Spinal cord (tissue), 9 donors: ENCODE measurements at regions not wholly inside any gene's neighbourhood (a gene's known extent, or its start where the extent isn't known, plus 50 kb on each side); places are given as distances from the start of the nearest gene placed in this dataset.
"Not testable (repeated sequence)": the region's sequence is repeated elsewhere in the genome, so short reads cannot be mapped to it uniquely, and the experiment has no call there.

Experiments used
- DNase-seq, 6 donors: peaks; one replicate each; pipeline versions ENCODE4 v3.0.0 to v3.0.0-alpha.2; 2013 to 2015; ENCODE audit warnings: low spot score in 6 of 6, low read depth in 4 of 6
- H3K27ac ChIP-seq: one replicate; pipeline ENCODE4 v1.5.1; 2013; ENCODE audit warnings: low read depth, low read length, control low read depth
- H3K27me3 ChIP-seq: one replicate; pipeline ENCODE4 v1.6.1; 2013; ENCODE audit warnings: low read length; ENCODE audit not compliant: control insufficient read depth, insufficient read depth
- H3K36me3 ChIP-seq: one replicate; pipeline ENCODE4 v1.6.1; 2013; ENCODE audit warnings: low read length; ENCODE audit not compliant: control insufficient read depth, insufficient read depth
- H3K4me1 ChIP-seq: one replicate; pipeline ENCODE4 v1.6.1; 2013; ENCODE audit warnings: low read length; ENCODE audit not compliant: control insufficient read depth, insufficient read depth
- H3K4me3 ChIP-seq: one replicate; pipeline ENCODE4 v1.5.1; 2013; ENCODE audit warnings: low read depth, low read length, control low read depth
- H3K9me3 ChIP-seq: one replicate; pipeline ENCODE4 v1.6.1; 2013; ENCODE audit warnings: low read length; ENCODE audit not compliant: control insufficient read depth, insufficient read depth
- WGBS: methylation state at CpG from one replicate; pipeline ENCODE4 v1.1.5; 2013; ENCODE audit warnings: missing lambda C conversion rate; ENCODE audit not compliant: insufficient coverage; 5-methylcytosine and 5-hydroxymethylcytosine counted together
- donor health status: healthy.

- no CpG with 5 or more reads among the region's 1 CpG for WGBS
- Histone ChIP-seq H3K27ac (no peak overlapping the region), H3K27me3 (no peaks in the 10 kb centered on the region), H3K4me3 (no peak overlapping the region), H3K36me3 (no peaks in the 10 kb centered on the region), H3K9me3 (no peaks in the 10 kb centered on the region), H3K4me1 (no peaks in the 10 kb centered on the region)
- no peak for DNase-seq
Measured at GRCh38 chr3:106530367-106530766, 661.6 kb upstream of the CBLB start.

GRCh38 chr3:106531771-106532329, 663.0 kb upstream of the CBLB start:
- H3K27ac ChIP-seq, DNase-seq, H3K4me3 ChIP-seq, H3K27me3 ChIP-seq, H3K9me3 ChIP-seq, H3K4me1 ChIP-seq, H3K36me3 ChIP-seq: not testable (repeated sequence)
- WGBS: 81% methylated on average over 2 of the region's 5 CpGs

- no peak for DNase-seq
- H3K9me3 ChIP-seq: no peaks in the 10 kb centered on the region
- no peaks in the 10 kb centered on the region for H3K4me1 ChIP-seq
- no peaks in the 10 kb centered on the region for H3K27me3 ChIP-seq
- no peak overlapping the region for H3K4me3 ChIP-seq
- H3K27ac ChIP-seq: no peak overlapping the region
- no peaks in the 10 kb centered on the region for H3K36me3 ChIP-seq
- no CpG with 5 or more reads among the region's 5 CpGs for WGBS
Measured at GRCh38 chr3:106533093-106533787, 664.4 kb upstream of the CBLB start.

GRCh38 chr3:106533788-106534160, 665.0 kb upstream of the CBLB start:
- H3K27me3 ChIP-seq: no peaks in the 10 kb centered on the region
- no peak overlapping the region for H3K4me3 ChIP-seq
- DNase-seq: no peak
- H3K36me3 ChIP-seq: no peaks in the 10 kb centered on the region
- no peaks in the 10 kb centered on the region for H3K4me1 ChIP-seq
- no peaks in the 10 kb centered on the region for H3K9me3 ChIP-seq
- H3K27ac ChIP-seq: no peak overlapping the region

- WGBS: 95% methylated on average over 8 of the region's 9 CpGs
- no peaks in the 10 kb centered on the region for H3K9me3 ChIP-seq
- DNase-seq: no peak
- no peaks in the 10 kb centered on the region for H3K27me3 ChIP-seq
- no peaks in the 10 kb centered on the region for H3K36me3 ChIP-seq
- H3K4me1 ChIP-seq: no peaks in the 10 kb centered on the region
- no peak overlapping the region for H3K4me3 ChIP-seq
- H3K27ac ChIP-seq: no peak overlapping the region
Measured at GRCh38 chr3:106534206-106534605, 665.4 kb upstream of the CBLB start.

GRCh38 chr3:106540743-106541142, 671.9 kb upstream of the CBLB start:
- H3K9me3 ChIP-seq: peaks cover under 1% of the 10 kb centered on the region
- 97% methylated on average over 3 of the region's 3 CpGs for WGBS
- no peak for DNase-seq

GRCh38 chr3:106542101-106542769, 673.4 kb upstream of the CBLB start:
- Histone ChIP-seq H3K4me1 (no peaks in the 10 kb centered on the region), H3K27ac (no peak overlapping the region), H3K9me3 (peaks cover 2% of the 10 kb centered on the region), H3K27me3 (no peaks in the 10 kb centered on the region), H3K4me3 (no peak overlapping the region), H3K36me3 (no peaks in the 10 kb centered on the region)
- DNase-seq: no peak
- 47% methylated on average over 3 of the region's 6 CpGs for WGBS

More at GRCh38 chr3:106540743-106541142, 671.9 kb upstream of the CBLB start:
- no peaks in the 10 kb centered on the region for H3K4me1 ChIP-seq
- no peak overlapping the region for H3K4me3 ChIP-seq
- no peaks in the 10 kb centered on the region for H3K27me3 ChIP-seq
- no peak overlapping the region for H3K27ac ChIP-seq
- H3K36me3 ChIP-seq: no peaks in the 10 kb centered on the region

GRCh38 chr3:106552351-106553043, 683.7 kb upstream of the CBLB start:
- no peaks in the 10 kb centered on the region for H3K4me1 ChIP-seq
- DNase-seq: no peak
- H3K4me3 ChIP-seq: no peak overlapping the region
- no peak overlapping the region for H3K27ac ChIP-seq
- H3K27me3 ChIP-seq: no peaks in the 10 kb centered on the region
- 100% methylated on average over 1 of the region's 4 CpGs for WGBS
- no peaks in the 10 kb centered on the region for H3K9me3 ChIP-seq
- H3K36me3 ChIP-seq: no peaks in the 10 kb centered on the region

GRCh38 chr3:106560451-106560966, 691.7 kb upstream of the CBLB start:
- no peaks in the 10 kb centered on the region for H3K9me3 ChIP-seq
- H3K4me1 ChIP-seq: no peaks in the 10 kb centered on the region
- DNase-seq: no peak
- H3K27me3 ChIP-seq: no peaks in the 10 kb centered on the region
- H3K27ac ChIP-seq: no peak overlapping the region
- H3K36me3 ChIP-seq: no peaks in the 10 kb centered on the region
- no CpG with 5 or more reads among the region's 3 CpGs for WGBS
- no peak overlapping the region for H3K4me3 ChIP-seq
